ENCODE measurements at regions not wholly inside any gene's neighbourhood (a gene's known extent, or its start where the extent isn't known, plus 50 kb on each side); places are given as distances from the start of the nearest gene placed in this dataset.

GRCh38 chr2:19592197-19592596 is 233.8 kb upstream of the OSR1 start:
- Mint-ChIP-seq H3K4me1 (ENCODE audit: low read depth) (no peaks in the 10 kb centered on the region), H3K27ac (no peak overlapping the region), H3K36me3 (ENCODE audit: low read depth) (no peaks in the 10 kb centered on the region), H3K9me3 (no peaks in the 10 kb centered on the region), H3K4me3 (no peak overlapping the region), H3K27me3 (no peaks in the 10 kb centered on the region)
- ChIA-PET CTCF (no interaction called here), POLR2A (no interaction called here)
- ATAC-seq, result no peak
- TF ChIP-seq, protein P1, sequence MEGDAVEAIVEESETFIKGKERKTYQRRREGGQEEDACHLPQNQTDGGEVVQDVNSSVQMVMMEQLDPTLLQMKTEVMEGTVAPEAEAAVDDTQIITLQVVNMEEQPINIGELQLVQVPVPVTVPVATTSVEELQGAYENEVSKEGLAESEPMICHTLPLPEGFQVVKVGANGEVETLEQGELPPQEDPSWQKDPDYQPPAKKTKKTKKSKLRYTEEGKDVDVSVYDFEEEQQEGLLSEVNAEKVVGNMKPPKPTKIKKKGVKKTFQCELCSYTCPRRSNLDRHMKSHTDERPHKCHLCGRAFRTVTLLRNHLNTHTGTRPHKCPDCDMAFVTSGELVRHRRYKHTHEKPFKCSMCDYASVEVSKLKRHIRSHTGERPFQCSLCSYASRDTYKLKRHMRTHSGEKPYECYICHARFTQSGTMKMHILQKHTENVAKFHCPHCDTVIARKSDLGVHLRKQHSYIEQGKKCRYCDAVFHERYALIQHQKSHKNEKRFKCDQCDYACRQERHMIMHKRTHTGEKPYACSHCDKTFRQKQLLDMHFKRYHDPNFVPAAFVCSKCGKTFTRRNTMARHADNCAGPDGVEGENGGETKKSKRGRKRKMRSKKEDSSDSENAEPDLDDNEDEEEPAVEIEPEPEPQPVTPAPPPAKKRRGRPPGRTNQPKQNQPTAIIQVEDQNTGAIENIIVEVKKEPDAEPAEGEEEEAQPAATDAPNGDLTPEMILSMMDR (IDR thresholded peaks at IDR 0.05), result no peak
- intact Hi-C loops (cut with micrococcal nuclease), result no loop called here
- no peak for DNase-seq

- ChIA-PET CTCF (no interaction called here), POLR2A (no interaction called here)
- H3K4me3 Mint-ChIP-seq, result no peak overlapping the region
Measured at GRCh38 chr2:19589791-19590190, 231.4 kb upstream of the OSR1 start.

DNA sequence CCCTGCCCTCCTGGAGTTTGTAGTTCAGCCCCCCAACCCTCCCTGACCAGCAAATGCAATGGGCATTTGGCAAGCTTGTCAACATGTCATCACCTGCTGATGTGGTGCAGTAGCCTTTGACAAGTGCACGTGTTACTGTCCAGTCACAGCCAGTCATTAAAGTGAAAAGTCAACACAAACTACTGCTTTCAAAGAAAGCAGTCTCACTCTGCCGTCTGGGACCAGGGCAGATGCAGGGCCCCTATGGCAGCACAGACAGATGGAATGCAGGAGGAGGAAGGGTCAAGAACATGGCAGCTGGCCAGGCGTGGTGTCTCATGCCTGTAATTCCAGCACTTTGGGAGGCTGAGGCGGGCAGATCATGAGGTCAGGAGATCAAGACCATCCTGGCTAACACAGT is 222.4 kb upstream of the OSR1 start:
- Mint-ChIP-seq H3K4me1 (ENCODE audit: low read depth) (no peaks in the 10 kb centered on the region), H3K9me3 (peaks cover 2% of the 10 kb centered on the region), H3K27ac (no peak overlapping the region), H3K4me3 (no peak overlapping the region), H3K36me3 (ENCODE audit: low read depth) (no peaks in the 10 kb centered on the region), H3K27me3 (peaks cover 19% of the 10 kb centered on the region)
- TF ChIP-seq, protein P1 (IDR thresholded peaks at IDR 0.05), result no peak
- CTCF ChIA-PET, result no interaction called here
- DNase-seq, result no peak
- no peak for ATAC-seq
- intact Hi-C loops (cut with micrococcal nuclease), result no loop called here
- POLR2A ChIA-PET, result no interaction called here

More at GRCh38 chr2:19589791-19590190, 231.4 kb upstream of the OSR1 start:
- intact Hi-C loops (cut with micrococcal nuclease), result no loop called here
- H3K4me1 Mint-ChIP-seq (ENCODE audit: low read depth), result no peaks in the 10 kb centered on the region
- no peaks in the 10 kb centered on the region for H3K36me3 Mint-ChIP-seq (ENCODE audit: low read depth)
- DNase-seq (no peak), ATAC-seq (no peak)
- no peak overlapping the region for H3K27ac Mint-ChIP-seq
- peaks cover 2% of the 10 kb centered on the region for H3K9me3 Mint-ChIP-seq
- H3K27me3 Mint-ChIP-seq, result peaks cover 2% of the 10 kb centered on the region
- TF ChIP-seq, protein P1 (IDR thresholded peaks at IDR 0.05), result no peak

DNA sequence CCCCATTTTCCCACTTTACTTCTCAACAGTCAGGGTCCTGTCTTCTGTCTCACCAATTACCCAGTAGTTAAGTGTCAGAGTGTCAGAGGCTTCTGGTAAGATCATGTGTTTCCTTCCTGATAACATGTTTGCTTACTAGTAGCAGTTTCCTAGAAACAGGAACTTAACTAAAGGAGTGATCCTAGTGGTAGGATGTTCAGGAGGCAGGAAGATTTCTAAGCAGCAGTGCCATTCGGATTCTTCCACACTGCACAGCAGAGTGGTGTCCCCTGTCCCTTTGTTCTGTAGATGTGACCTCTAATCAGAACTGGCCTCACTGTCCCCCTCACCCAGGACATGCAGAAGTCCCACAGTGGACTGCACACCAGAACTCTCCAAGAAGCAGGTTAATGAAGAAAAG is 221.8 kb upstream of the OSR1 start:
- Mint-ChIP-seq H3K4me3 (no peak overlapping the region), H3K27ac (no peak overlapping the region), H3K36me3 (ENCODE audit: low read depth) (no peaks in the 10 kb centered on the region), H3K4me1 (ENCODE audit: low read depth) (no peaks in the 10 kb centered on the region), H3K9me3 (no peaks in the 10 kb centered on the region), H3K27me3 (peaks cover 16% of the 10 kb centered on the region)
- POLR2A ChIA-PET, result no interaction called here
- CTCF ChIA-PET, result no interaction called here
- no peak for DNase-seq
- intact Hi-C loops (cut with micrococcal nuclease), result no loop called here
- TF ChIP-seq, protein P1 (IDR thresholded peaks at IDR 0.05), result no peak
- no peak for ATAC-seq

- POLR2A ChIA-PET, result no interaction called here
- Mint-ChIP-seq H3K9me3 (no peaks in the 10 kb centered on the region), H3K36me3 (ENCODE audit: low read depth) (no peaks in the 10 kb centered on the region), H3K27ac (no peak overlapping the region), H3K4me1 (ENCODE audit: low read depth) (no peaks in the 10 kb centered on the region), H3K27me3 (peaks cover 17% of the 10 kb centered on the region), H3K4me3 (no peak overlapping the region)
- intact Hi-C loops (cut with micrococcal nuclease), result no loop called here
- CTCF ChIA-PET, result no interaction called here
- TF ChIP-seq, protein P1 (IDR thresholded peaks at IDR 0.05), result no peak
- DNase-seq (no peak), ATAC-seq (no peak)
Measured at GRCh38 chr2:19579461-19579860, 221.0 kb upstream of the OSR1 start.
